Heart right ventricle (tissue), 16 donors: ENCODE measurements at regions not wholly inside any gene's neighbourhood (a gene's known extent, or its start where the extent isn't known, plus 50 kb on each side); places are given as distances from the start of the nearest gene placed in this dataset.

Experiments
- ATAC-seq, 8 donors: fragments of 200-7000 bp; cut with Tn5 transposase; one replicate each; pipeline ENCODE4 v1.9.1; 2020; ENCODE audit warnings: mild to moderate bottlenecking in 8 of 8, moderate library complexity in 8 of 8, moderate number of reproducible peaks in 1 of 8
- DNase-seq, 2 donors: peaks; one replicate each; pipeline ENCODE4 v3.0.0-alpha.2; 2020
- H3K27ac ChIP-seq, 10 donors: fragments of 200-600 bp; sonication (generic) in 2 of 10; one replicate each; pipeline versions ENCODE4 v1.5.0 to v1.8.0; 2020 to 2022; ENCODE audit warnings: mild to moderate bottlenecking in 3 of 10
- H3K27me3 ChIP-seq, 7 donors: fragments of 200-600 bp; one replicate each; pipeline ENCODE4 v1.8.0; 2021 to 2022; ENCODE audit warnings: mild to moderate bottlenecking in 2 of 7
- H3K36me3 ChIP-seq, 9 donors: fragments of 200-600 bp; sonication (generic) in 1 of 9; one replicate each; pipeline versions ENCODE4 v1.5.0 to v1.8.0; 2020 to 2022; ENCODE audit warnings: mild to moderate bottlenecking in 2 of 9
- H3K4me1 ChIP-seq, 9 donors: fragments of 200-600 bp; sonication (generic) in 1 of 9; one replicate each; pipeline versions ENCODE4 v1.5.0 to v1.8.0; 2020 to 2022; ENCODE audit warnings: mild to moderate bottlenecking in 4 of 9
- H3K4me3 ChIP-seq, 10 donors: fragments of 200-600 bp; sonication (generic) in 2 of 10; one replicate each; pipeline versions ENCODE4 v1.5.0 to v1.8.0; 2020 to 2022; ENCODE audit warnings: mild to moderate bottlenecking in 7 of 10, moderate library complexity in 2 of 10
- H3K9me3 ChIP-seq, 11 donors: fragments of 200-600 bp in 10 of 11; sonication (generic) in 2 of 11; one replicate each; pipeline versions ENCODE4 v1.5.0 to v1.8.0; 2013 to 2022; ENCODE audit warnings: mild to moderate bottlenecking in 2 of 11, control low read depth in 1 of 11, moderate library complexity in 1 of 11
- CTCF ChIP-seq, 9 donors: fragments of 200-600 bp; sonication (generic) in 2 of 9; IDR thresholded peaks; one replicate each; pipeline versions ENCODE4 v1.5.0 to v1.8.0; 2021 to 2022; ENCODE audit warnings: antibody characterized with exemption in 9 of 9, mild to moderate bottlenecking in 5 of 9, moderate library complexity in 1 of 9
- WGBS, 2 donors: extraction: QIAGEN DNeasy Blood & Tissue Kit; methylation state at CpG; one replicate each; pipeline ENCODE4 v1.1.7; 2013; ENCODE audit warnings: inconsistent platforms in 1 of 2; 5-methylcytosine and 5-hydroxymethylcytosine counted together
- intact Hi-C, 10 donors: fragments of 100-400 bp; cut with DNase I; formaldehyde crosslinking; loops; one replicate each; pipeline versions ENCODE4 v1.11.1 to v1.14.2; 2022
- donor health status: Arrhythmogenic right ventricular cardiomyopathy.
- donor health status: ischemic (EF 13 %, LVEDD 7.1; RV severe dilation, severe dysfunction).
- donor health status: healthy with polysubstance abuse.
- donor health status: DM: no; HTN: yes; CAD: no.
- donor health status: DM: no; HTN: no; CAD: no.
- donor health status: ischemic (EF 25% LVEDD 6.9; RV normal size, moderate dysfunction).
- donor health status: ischemic (EF 25% LVEDD 5.7; RV mildly dilated, moderate dysfunction).
- donor health status: healthy.
- donor health status: DM: yes; HTN: yes; CAD: no.
- donor health status: Ischemic cardiomyopathy.
- donor health status: ischemic (EF 35%, LVEDD 5.7; RV mildly dilated, moderate dysfunction).
- donor health status: nonischemic (EF 11% LVEDD 7.7; RV severe dilation, severe dysfunction).
- donor health status: DM: yes; HTN: yes; CAD: no.
- donor health status: PGD.
- donor health status: ischemic (EF 29% LVEDD 5.4; RV normal size, mild dysfunction).
- donor health status: nonischemic (EF 23%, LVEDD 6.1; RV moderate dilation, normal function).

- ATAC-seq (no peak), DNase-seq (no peak)
- no peaks in the 10 kb centered on the region for H3K9me3 ChIP-seq
- 51 to 65% methylated on average over 2 of the region's 2 CpGs for WGBS, 2 donors
- H3K4me1 ChIP-seq = no peaks in the 10 kb centered on the region
- intact Hi-C loops = no loop called here
- no peak overlapping the region for H3K27ac ChIP-seq
- TF ChIP-seq CTCF (IDR thresholded peaks at IDR 0.05) = no peak
- no peaks in the 10 kb centered on the region for H3K27me3 ChIP-seq
- H3K4me3 ChIP-seq = no peak overlapping the region
- H3K36me3 ChIP-seq = no peaks in the 10 kb centered on the region
Observed at GRCh38 chr6:97915537-97915936, 632.5 kb upstream of the MMS22L start.

- Histone ChIP-seq H3K4me3 (no peak overlapping the region), H3K9me3 (no peaks in the 10 kb centered on the region), H3K27me3 (no peaks in the 10 kb centered on the region), H3K27ac (no peak overlapping the region), H3K36me3 (no peaks in the 10 kb centered on the region), H3K4me1 (no peaks in the 10 kb centered on the region)
- WGBS, 2 donors = 90 to 96% methylated on average over 1 of the region's 1 CpG
- ATAC-seq (no peak), DNase-seq (no peak)
- intact Hi-C loops = no loop called here
- no peak for TF ChIP-seq CTCF (IDR thresholded peaks at IDR 0.05)
Observed at GRCh38 chr6:97917369-97917768, 634.4 kb upstream of the MMS22L start.

- no peak for TF ChIP-seq CTCF (IDR thresholded peaks at IDR 0.05)
- H3K27me3 ChIP-seq = no peaks in the 10 kb centered on the region
Observed at GRCh38 chr6:97919046-97919445, 636.0 kb upstream of the MMS22L start.

GRCh38 chr6:97919631-97920030 is 636.6 kb upstream of the MMS22L start:
- no peak overlapping the region for H3K27ac ChIP-seq
- no peak overlapping the region for H3K4me3 ChIP-seq
- TF ChIP-seq CTCF (IDR thresholded peaks at IDR 0.05) = no peak
- H3K27me3 ChIP-seq = no peaks in the 10 kb centered on the region
- H3K36me3 ChIP-seq = no peaks in the 10 kb centered on the region
- intact Hi-C loops = no loop called here
- no peaks in the 10 kb centered on the region for H3K9me3 ChIP-seq
- H3K4me1 ChIP-seq = no peaks in the 10 kb centered on the region
- DNase-seq (no peak), ATAC-seq (no peak)

More at GRCh38 chr6:97919046-97919445, 636.0 kb upstream of the MMS22L start:
- Histone ChIP-seq H3K36me3 (no peaks in the 10 kb centered on the region), H3K9me3 (no peaks in the 10 kb centered on the region), H3K4me1 (no peaks in the 10 kb centered on the region), H3K4me3 (no peak overlapping the region), H3K27ac (no peak overlapping the region)
- 69 to 87% methylated on average over 3 of the region's 3 CpGs for WGBS, 2 donors
- ATAC-seq (no peak), DNase-seq (no peak)
- intact Hi-C loops = no loop called here

GRCh38 chr6:97923249-97923648 is 640.2 kb upstream of the MMS22L start:
- 72 to 75% methylated on average over 2 of the region's 2 CpGs for WGBS, 2 donors

More at GRCh38 chr6:97923249-97923648, 640.2 kb upstream of the MMS22L start:
- no peaks in the 10 kb centered on the region for H3K27me3 ChIP-seq
- no peaks in the 10 kb centered on the region for H3K4me1 ChIP-seq
- H3K36me3 ChIP-seq = no peaks in the 10 kb centered on the region
- no peak for DNase-seq
- TF ChIP-seq CTCF (IDR thresholded peaks at IDR 0.05) = no peak
- intact Hi-C loops = no loop called here
- no peak overlapping the region for H3K4me3 ChIP-seq
- no peaks in the 10 kb centered on the region for H3K9me3 ChIP-seq
- ATAC-seq = no peak
- no peak overlapping the region for H3K27ac ChIP-seq
